ENCODE measurements at regions not wholly inside any gene's neighbourhood (a gene's known extent, or its start where the extent isn't known, plus 50 kb on each side); places are given as distances from the start of the nearest gene placed in this dataset.

DNA sequence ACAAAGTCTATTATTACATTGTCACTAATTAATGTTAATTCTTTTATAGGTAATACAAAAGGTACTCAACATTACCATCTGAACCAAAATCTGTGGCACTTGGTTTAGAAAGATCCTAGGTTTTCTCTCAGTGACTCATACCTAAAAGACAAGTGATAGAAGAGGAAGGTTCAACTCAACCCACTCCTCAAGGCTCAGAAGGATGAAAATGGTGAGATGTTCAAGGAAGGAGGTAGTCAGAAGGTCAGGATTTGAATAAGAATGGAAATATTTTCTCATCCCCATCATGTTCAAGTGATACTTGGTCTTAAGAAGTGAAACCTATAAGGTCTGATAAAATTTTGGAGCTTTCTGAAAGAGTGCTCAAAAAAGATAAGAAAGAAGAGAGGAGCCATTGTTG lies 86.4 kb upstream of the FBXO11 start:
- ATAC-seq (ENCODE audit: low read depth) = no peak
- Mint-ChIP-seq H3K27me3 (peaks cover 3% of the 10 kb centered on the region), H3K4me3 (no peak overlapping the region)

DNA sequence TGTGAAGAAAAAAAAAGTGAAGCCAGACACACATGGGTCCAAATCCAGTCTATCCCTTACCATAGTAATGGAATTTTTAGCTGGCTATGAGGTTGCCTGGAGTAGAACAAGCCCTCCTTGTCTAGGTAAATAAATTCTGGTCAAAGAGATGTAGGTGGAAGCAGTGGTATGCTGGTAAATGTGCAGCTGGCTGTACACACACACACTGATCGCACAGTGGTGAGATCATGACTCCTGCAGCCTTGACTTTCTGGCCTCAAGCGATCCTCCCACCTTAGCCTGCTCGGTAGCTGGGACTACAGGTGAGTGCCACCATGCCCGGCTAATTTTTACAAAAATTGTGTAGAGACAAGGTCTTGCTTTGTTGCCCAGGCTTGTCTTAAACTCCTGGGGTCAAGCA lies 90.5 kb upstream of the FBXO11 start:
- intact Hi-C loops (cut with micrococcal nuclease) = no loop called here
- TF ChIP-seq, protein P1, sequence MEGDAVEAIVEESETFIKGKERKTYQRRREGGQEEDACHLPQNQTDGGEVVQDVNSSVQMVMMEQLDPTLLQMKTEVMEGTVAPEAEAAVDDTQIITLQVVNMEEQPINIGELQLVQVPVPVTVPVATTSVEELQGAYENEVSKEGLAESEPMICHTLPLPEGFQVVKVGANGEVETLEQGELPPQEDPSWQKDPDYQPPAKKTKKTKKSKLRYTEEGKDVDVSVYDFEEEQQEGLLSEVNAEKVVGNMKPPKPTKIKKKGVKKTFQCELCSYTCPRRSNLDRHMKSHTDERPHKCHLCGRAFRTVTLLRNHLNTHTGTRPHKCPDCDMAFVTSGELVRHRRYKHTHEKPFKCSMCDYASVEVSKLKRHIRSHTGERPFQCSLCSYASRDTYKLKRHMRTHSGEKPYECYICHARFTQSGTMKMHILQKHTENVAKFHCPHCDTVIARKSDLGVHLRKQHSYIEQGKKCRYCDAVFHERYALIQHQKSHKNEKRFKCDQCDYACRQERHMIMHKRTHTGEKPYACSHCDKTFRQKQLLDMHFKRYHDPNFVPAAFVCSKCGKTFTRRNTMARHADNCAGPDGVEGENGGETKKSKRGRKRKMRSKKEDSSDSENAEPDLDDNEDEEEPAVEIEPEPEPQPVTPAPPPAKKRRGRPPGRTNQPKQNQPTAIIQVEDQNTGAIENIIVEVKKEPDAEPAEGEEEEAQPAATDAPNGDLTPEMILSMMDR (IDR thresholded peaks at IDR 0.05) = no peak
- Mint-ChIP-seq H3K4me1 (no peaks in the 10 kb centered on the region), H3K9me3 (no peaks in the 10 kb centered on the region), H3K4me3 (no peak overlapping the region), H3K36me3 (ENCODE audit: low read depth) (no peaks in the 10 kb centered on the region), H3K27ac (no peak overlapping the region), H3K27me3 (peaks cover 3% of the 10 kb centered on the region)
- POLR2A ChIA-PET = no interaction called here
- CTCF ChIA-PET = no interaction called here
- ATAC-seq (ENCODE audit: low read depth) (no peak), DNase-seq (no peak)

More for the DNA sequence above, 86.4 kb upstream of the FBXO11 start:
- H3K4me1 Mint-ChIP-seq = no peaks in the 10 kb centered on the region
- no peaks in the 10 kb centered on the region for H3K36me3 Mint-ChIP-seq (ENCODE audit: low read depth)
- H3K27ac Mint-ChIP-seq = no peak overlapping the region
- ChIA-PET POLR2A (no interaction called here), CTCF (no interaction called here)
- TF ChIP-seq, protein P1 (IDR thresholded peaks at IDR 0.05) = no peak
- DNase-seq = no peak
- intact Hi-C loops (cut with micrococcal nuclease) = no loop called here
- H3K9me3 Mint-ChIP-seq = no peaks in the 10 kb centered on the region

DNA sequence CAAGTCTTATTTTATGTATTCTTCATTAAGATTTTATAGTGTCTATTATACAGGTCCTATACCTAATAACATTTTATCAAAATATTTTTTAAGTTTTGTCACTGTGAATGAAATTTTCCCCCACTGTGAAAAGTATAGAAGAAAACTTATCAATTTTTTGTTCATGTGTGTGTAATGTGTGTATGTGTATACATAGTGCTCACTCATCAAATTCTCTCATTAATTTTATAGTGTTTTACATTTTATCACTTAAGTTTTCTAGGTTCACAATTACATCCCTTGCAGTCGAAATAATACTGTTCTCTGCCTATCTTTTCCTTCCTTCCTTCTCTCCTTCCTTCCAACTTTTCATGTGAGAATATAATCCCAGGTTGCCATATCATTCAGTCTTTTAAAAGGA lies 93.2 kb upstream of the FBXO11 start:
- intact Hi-C loops (cut with micrococcal nuclease) = no loop called here
- H3K27ac Mint-ChIP-seq = no peak overlapping the region
- ChIA-PET CTCF (interaction anchor here (0.8 kb wide), 1 partner anchor 120 kb away, joined by 3 read pairs; no protein-coding TSS in a partner anchor), POLR2A (no interaction called here)
- TF ChIP-seq, protein P1 (IDR thresholded peaks at IDR 0.05) = no peak
- ATAC-seq (ENCODE audit: low read depth) (no peak), DNase-seq (no peak)
- no peaks in the 10 kb centered on the region for H3K4me1 Mint-ChIP-seq
- H3K27me3 Mint-ChIP-seq = peaks cover 3% of the 10 kb centered on the region
- no peak overlapping the region for H3K4me3 Mint-ChIP-seq
- no peaks in the 10 kb centered on the region for H3K9me3 Mint-ChIP-seq
- H3K36me3 Mint-ChIP-seq (ENCODE audit: low read depth) = no peaks in the 10 kb centered on the region

DNA sequence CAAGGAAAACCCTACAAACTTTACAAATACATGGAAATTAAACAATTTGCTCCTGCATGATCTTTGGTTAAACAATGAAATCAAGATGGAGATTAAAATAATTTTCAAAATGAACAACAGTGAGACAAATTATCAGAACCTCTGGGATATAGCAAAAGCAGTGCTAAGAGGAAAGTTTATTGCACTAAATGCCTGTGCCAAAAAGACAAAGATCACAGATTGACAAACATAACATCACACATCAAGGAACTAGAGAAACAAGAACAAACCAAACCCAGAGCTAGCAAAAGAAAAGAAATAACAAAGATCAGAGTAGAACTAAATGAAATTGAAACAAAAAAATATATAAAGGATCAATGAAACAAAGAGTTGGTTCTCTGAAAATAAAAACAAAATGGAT lies 95.2 kb upstream of the FBXO11 start:
- DNase-seq = no peak
- CTCF ChIA-PET = interaction anchor here (0.7 kb wide), 1 partner anchor 415 kb away, joined by 3 read pairs; no protein-coding TSS in a partner anchor

DNA sequence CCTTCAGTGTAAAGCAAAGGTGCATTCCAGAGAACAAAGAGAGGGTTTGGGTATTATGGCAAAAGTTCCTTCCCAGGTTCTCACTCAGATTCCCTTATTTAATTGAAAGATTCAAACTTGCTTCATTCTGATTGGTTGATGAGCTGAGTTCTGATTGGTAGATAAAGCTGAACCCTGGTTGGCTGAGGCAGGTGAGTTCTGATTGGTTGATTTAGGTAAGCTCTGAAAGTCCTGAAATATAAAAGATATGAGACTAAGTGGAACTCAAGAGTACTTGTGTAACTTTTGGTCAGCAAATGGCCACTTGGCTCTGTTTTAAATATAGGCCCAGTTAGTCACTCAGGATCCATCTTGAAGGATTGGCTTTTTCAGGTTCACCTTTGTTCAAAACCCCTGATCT lies 99.8 kb upstream of the FBXO11 start:
- ATAC-seq (ENCODE audit: low read depth) (no peak), DNase-seq (no peak)
- no peak overlapping the region for H3K27ac Mint-ChIP-seq
- peaks cover 2% of the 10 kb centered on the region for H3K27me3 Mint-ChIP-seq
- TF ChIP-seq, protein P1 (IDR thresholded peaks at IDR 0.05) = no peak
- no peak overlapping the region for H3K4me3 Mint-ChIP-seq
- H3K9me3 Mint-ChIP-seq = no peaks in the 10 kb centered on the region
- CTCF ChIA-PET = no interaction called here
- POLR2A ChIA-PET = no interaction called here
- H3K4me1 Mint-ChIP-seq = no peaks in the 10 kb centered on the region
- no peaks in the 10 kb centered on the region for H3K36me3 Mint-ChIP-seq (ENCODE audit: low read depth)
- intact Hi-C loops (cut with micrococcal nuclease) = no loop called here

More for the DNA sequence above, 95.2 kb upstream of the FBXO11 start:
- Mint-ChIP-seq H3K27me3 (no peaks in the 10 kb centered on the region), H3K9me3 (no peaks in the 10 kb centered on the region), H3K4me3 (no peak overlapping the region), H3K36me3 (ENCODE audit: low read depth) (no peaks in the 10 kb centered on the region), H3K27ac (no peak overlapping the region), H3K4me1 (no peaks in the 10 kb centered on the region)
- POLR2A ChIA-PET = no interaction called here
- no peak for ATAC-seq (ENCODE audit: low read depth)
- intact Hi-C loops (cut with micrococcal nuclease) = no loop called here
- TF ChIP-seq, protein P1 (IDR thresholded peaks at IDR 0.05) = no peak
